ENCODE measurements at regions not wholly inside any gene's neighbourhood (a gene's known extent, or its start where the extent isn't known, plus 50 kb on each side); places are given as distances from the start of the nearest gene placed in this dataset.

DNA sequence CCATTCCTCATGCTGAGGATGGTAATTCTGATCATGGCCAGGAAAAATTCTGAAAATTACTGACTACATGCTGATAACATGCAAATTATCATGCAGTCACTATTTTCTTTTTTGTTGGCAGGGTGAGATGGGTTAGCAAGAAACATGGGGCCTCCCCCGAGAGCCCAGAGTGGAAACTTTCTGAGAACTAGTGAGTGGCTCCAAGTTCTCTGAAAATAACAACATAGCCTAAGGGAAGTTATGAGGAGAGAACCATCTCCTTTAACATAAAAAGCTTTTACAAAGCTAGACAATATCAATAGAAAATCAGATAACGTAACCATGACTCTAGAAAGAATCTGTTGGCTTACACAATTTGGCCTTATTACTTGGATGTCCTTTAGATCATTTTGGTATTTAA, 254.2 kb downstream of the PLOD2 start:
- TF ChIP-seq POLR2A (IDR thresholded peaks at IDR 0.05) = no peak
- no peak for TF ChIP-seq CTCF (IDR thresholded peaks at IDR 0.05)
- TF ChIP-seq POLR2AphosphoS5 (IDR thresholded peaks at IDR 0.05) = no peak
- no peak for TF ChIP-seq EP300 (IDR thresholded peaks at IDR 0.05)

Measured in sigmoid colon (tissue), 4 donors.